ENCODE measurements at regions not wholly inside any gene's neighbourhood (a gene's known extent, or its start where the extent isn't known, plus 50 kb on each side); places are given as distances from the start of the nearest gene placed in this dataset.

GRCh38 chr6:3557336-3557735 lies 100.5 kb upstream of the SLC22A23 start:
- TF ChIP-seq CTCF (IDR thresholded peaks at IDR 0.05) = no peak
- TF ChIP-seq POLR2A (IDR thresholded peaks at IDR 0.05) = no peak
